GM23248 (cell line): ENCODE measurements at regions not wholly inside any gene's neighbourhood (a gene's known extent, or its start where the extent isn't known, plus 50 kb on each side); places are given as distances from the start of the nearest gene placed in this dataset.

Source experiments
- DNase-seq: peaks from one replicate; pipeline ENCODE4 v3.0.0-alpha.2; 2015
- H2AFZ ChIP-seq: fragments of 200-600 bp; sonication (generic); 2 replicates; pipeline ENCODE4 v1.6.1; 2016; ENCODE audit warnings: antibody characterized with exemption
- H3F3A ChIP-seq: fragments of 200-600 bp; sonication (generic); 2 replicates; pipeline ENCODE4 v1.6.1; 2016; ENCODE audit warnings: mild to moderate bottlenecking, antibody characterized with exemption, mixed run types; ENCODE audit not compliant: insufficient read depth
- H3K27ac ChIP-seq: fragments of 200-600 bp; sonication (generic); 2 replicates; pipeline ENCODE4 v1.5.1; 2016; ENCODE audit warnings: mild to moderate bottlenecking
- H3K27me3 ChIP-seq: fragments of 200-600 bp; sonication (generic); replicated peaks from 2 replicates; pipeline ENCODE4 v1.6.1; 2016; ENCODE audit warnings: mild to moderate bottlenecking; ENCODE audit not compliant: insufficient read depth
- H3K36me3 ChIP-seq: fragments of 200-600 bp; sonication (generic); 2 replicates; pipeline ENCODE4 v1.6.1; 2016; ENCODE audit warnings: low read depth, mild to moderate bottlenecking
- H3K4me1 ChIP-seq: fragments of 200-600 bp; sonication (generic); 2 replicates; pipeline ENCODE4 v1.6.1; 2016; ENCODE audit warnings: mild to moderate bottlenecking; ENCODE audit not compliant: insufficient read depth
- H3K4me2 ChIP-seq: fragments of 200-600 bp; sonication (generic); one replicate; pipeline ENCODE4 v1.6.1; 2016; ENCODE audit warnings: mild to moderate bottlenecking; ENCODE audit not compliant: unreplicated experiment
- H3K4me3 ChIP-seq: fragments of 200-600 bp; sonication (generic); 2 replicates; pipeline ENCODE4 v1.5.1; 2016; ENCODE audit warnings: mild to moderate bottlenecking
- H3K79me2 ChIP-seq: fragments of 200-600 bp; sonication (generic); 2 replicates; pipeline ENCODE4 v1.6.1; 2016; ENCODE audit warnings: mild to moderate bottlenecking; ENCODE audit not compliant: insufficient read depth
- H3K9ac ChIP-seq: fragments of 200-600 bp; sonication (generic); 2 replicates; pipeline ENCODE4 v1.6.1; 2016; ENCODE audit warnings: mild to moderate bottlenecking
- H3K9me2 ChIP-seq: fragments of 200-600 bp; sonication (generic); 2 replicates; pipeline ENCODE4 v1.6.1; 2016; ENCODE audit warnings: mixed run types, mild to moderate bottlenecking, moderate library complexity; ENCODE audit not compliant: insufficient read depth
- H3K9me3 ChIP-seq: fragments of 200-600 bp; sonication (generic); one replicate; pipeline ENCODE4 v1.6.1; 2017; ENCODE audit warnings: low read depth
- H4K20me1 ChIP-seq: fragments of 200-600 bp; sonication (generic); 2 replicates; pipeline ENCODE4 v1.6.0; 2016; ENCODE audit not compliant: insufficient read depth
- EZH2 ChIP-seq: fragments of 200-600 bp; sonication (generic); IDR thresholded peaks from 2 replicates; pipeline ENCODE4 v1.6.1; 2018; ENCODE audit warnings: antibody characterized with exemption, mild to moderate bottlenecking; ENCODE audit not compliant: insufficient read depth, poor library complexity, severe bottlenecking
- EZH2phosphoT487 ChIP-seq: fragments of 200-600 bp; sonication (generic); IDR thresholded peaks from 2 replicates; pipeline ENCODE4 v1.6.1; 2018; ENCODE audit warnings: antibody characterized with exemption, moderate library complexity, mild to moderate bottlenecking, low read depth; ENCODE audit not compliant: insufficient read depth
- WGBS, 2 experiments: methylation state at CpG; one replicate each; pipeline ENCODE4 v1.1.6; 2015 to 2017; ENCODE audit warnings: low lambda C conversion rate in 2 of 2, low coverage in 1 of 2; ENCODE audit errors: missing lambda C conversion rate in 2 of 2; 5-methylcytosine and 5-hydroxymethylcytosine counted together
- in situ Hi-C: fragments of 300-500 bp; cut with MboI; formaldehyde crosslinking; loops from 2 replicates; pipeline ENCODE4 v1.15.0; 2020

DNA sequence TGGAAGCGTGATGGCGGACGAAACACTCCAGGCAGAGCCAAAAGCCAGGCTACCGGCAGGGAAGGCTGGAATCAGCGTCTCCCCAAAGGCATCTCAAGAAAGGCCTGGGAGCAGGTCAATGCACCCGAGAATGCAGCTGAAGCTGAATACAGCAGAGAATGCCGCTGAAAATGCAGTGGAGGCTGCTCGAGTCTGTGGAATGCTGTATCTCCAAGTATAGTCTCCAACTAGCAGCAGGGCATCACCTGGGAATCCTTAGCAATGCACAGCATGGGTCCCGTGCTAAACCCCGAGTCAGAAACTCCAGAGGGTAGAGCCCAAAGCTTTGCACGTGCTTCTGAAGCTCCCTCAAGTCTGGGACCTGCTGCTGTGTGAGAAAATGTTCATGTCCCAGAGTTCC lies 191.1 kb upstream of the ALKAL2 start:
- H3K79me2 ChIP-seq = no peaks in the 10 kb centered on the region
- no peak for TF ChIP-seq EZH2phosphoT487
- no peak for TF ChIP-seq EZH2
- H3K27me3 ChIP-seq = no peaks in the 10 kb centered on the region
- 32 to 33% methylated on average over 11 of the region's 11 CpGs for WGBS, 2 experiments
- DNase-seq = no peak
- H3K9ac ChIP-seq = no peak overlapping the region
- no peak overlapping the region for H3K27ac ChIP-seq
- H3K4me2 ChIP-seq = no peak overlapping the region
- peaks cover 4% of the 10 kb centered on the region for H3K9me3 ChIP-seq
- no peaks in the 10 kb centered on the region for H4K20me1 ChIP-seq
- no peak overlapping the region for H3K4me3 ChIP-seq
- no peaks in the 10 kb centered on the region for H3K36me3 ChIP-seq
- in situ Hi-C loops = no loop called here
- H3F3A ChIP-seq = no peaks in the 10 kb centered on the region
- no peaks in the 10 kb centered on the region for H3K4me1 ChIP-seq
- H3K9me2 ChIP-seq = no peaks in the 10 kb centered on the region
- no peak overlapping the region for H2AFZ ChIP-seq

- no peaks in the 10 kb centered on the region for H3K79me2 ChIP-seq
- no peak overlapping the region for H3K4me2 ChIP-seq
- TF ChIP-seq EZH2 (no peak), EZH2phosphoT487 (no peak)
- no peaks in the 10 kb centered on the region for H4K20me1 ChIP-seq
- no peaks in the 10 kb centered on the region for H3K4me1 ChIP-seq
- no peaks in the 10 kb centered on the region for H3F3A ChIP-seq
- no peak for DNase-seq
- H3K4me3 ChIP-seq = no peak overlapping the region
- WGBS, 2 experiments = 66% methylated on average over 8 of the region's 8 CpGs
- H3K9ac ChIP-seq = no peak overlapping the region
- H2AFZ ChIP-seq = no peak overlapping the region
- H3K27ac ChIP-seq = no peak overlapping the region
- H3K9me3 ChIP-seq = peaks cover 3% of the 10 kb centered on the region
- H3K9me2 ChIP-seq = no peaks in the 10 kb centered on the region
- no peaks in the 10 kb centered on the region for H3K36me3 ChIP-seq
- H3K27me3 ChIP-seq = no peaks in the 10 kb centered on the region
- in situ Hi-C loops = no loop called here
Measured at GRCh38 chr2:471560-471959, 183.7 kb upstream of the ALKAL2 start.

GRCh38 chr2:469514-469913 lies 181.6 kb upstream of the ALKAL2 start:
- TF ChIP-seq EZH2phosphoT487 = no peak
- no peak for TF ChIP-seq EZH2
- in situ Hi-C loops = no loop called here
- 72 to 73% methylated on average over 16 of the region's 16 CpGs for WGBS, 2 experiments

DNA sequence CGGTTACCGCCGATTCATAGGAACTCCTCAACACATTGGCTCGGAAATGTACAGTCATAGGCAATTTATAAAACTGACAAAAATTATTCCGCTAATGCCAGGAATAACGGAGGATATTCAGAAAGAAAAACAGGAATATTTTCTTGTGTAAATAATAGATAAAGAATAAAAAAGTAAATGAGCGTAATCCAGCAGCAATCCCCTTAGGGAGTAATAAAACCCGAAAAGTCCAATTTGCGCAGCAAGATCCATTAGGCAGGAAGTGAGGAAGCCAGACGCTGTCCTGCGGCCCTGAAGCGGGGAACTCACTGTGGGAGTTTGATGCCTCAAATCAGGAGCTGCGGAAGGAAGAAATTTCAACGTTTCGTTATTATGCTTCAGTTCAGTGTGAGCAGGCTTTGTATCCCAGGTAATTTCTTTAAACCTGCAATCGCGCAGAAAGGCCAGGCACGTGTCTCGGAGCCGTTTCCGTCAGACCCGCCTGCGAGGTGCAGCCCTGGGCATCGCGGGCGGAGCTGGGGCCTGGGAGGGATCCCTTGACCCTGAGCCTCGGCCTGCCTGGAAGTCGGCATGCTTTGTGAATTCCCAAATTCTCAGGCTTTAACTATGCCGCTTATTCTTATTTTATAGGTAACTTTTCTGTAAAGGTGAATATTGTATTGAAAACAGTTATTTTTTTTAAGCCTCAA lies 180.9 kb upstream of the ALKAL2 start:
- Histone ChIP-seq H3K79me2 (no peaks in the 10 kb centered on the region), H3K4me2 (no peak overlapping the region), H4K20me1 (no peaks in the 10 kb centered on the region), H3K27ac (no peak overlapping the region), H3K9me3 (peaks cover 3% of the 10 kb centered on the region), H3K4me3 (no peak overlapping the region), H3K27me3 (no peaks in the 10 kb centered on the region), H3K9me2 (no peaks in the 10 kb centered on the region), H3K9ac (no peak overlapping the region), H3F3A (no peaks in the 10 kb centered on the region), H3K36me3 (no peaks in the 10 kb centered on the region), H3K4me1 (no peaks in the 10 kb centered on the region), H2AFZ (no peak overlapping the region)
- in situ Hi-C loops = no loop called here
- no peak for TF ChIP-seq EZH2
- no peak for TF ChIP-seq EZH2phosphoT487
- 54 to 57% methylated on average over 29 of the region's 29 CpGs for WGBS, 2 experiments
- no peak for DNase-seq

More at GRCh38 chr2:469514-469913, 181.6 kb upstream of the ALKAL2 start:
- Histone ChIP-seq H3K4me3 (no peak overlapping the region), H3K9me2 (no peaks in the 10 kb centered on the region), H2AFZ (no peak overlapping the region), H3F3A (no peaks in the 10 kb centered on the region), H4K20me1 (no peaks in the 10 kb centered on the region), H3K27ac (no peak overlapping the region), H3K4me2 (no peak overlapping the region), H3K9me3 (peaks cover 3% of the 10 kb centered on the region), H3K9ac (no peak overlapping the region), H3K27me3 (no peaks in the 10 kb centered on the region), H3K79me2 (no peaks in the 10 kb centered on the region), H3K36me3 (no peaks in the 10 kb centered on the region), H3K4me1 (no peaks in the 10 kb centered on the region)
- no peak for DNase-seq
